Esophagus squamous epithelium (tissue), 4 donors: ENCODE measurements at regions not wholly inside any gene's neighbourhood (a gene's known extent, or its start where the extent isn't known, plus 50 kb on each side); places are given as distances from the start of the nearest gene placed in this dataset.

ENCODE experiments used
- POLR2A ChIP-seq, 4 donors: fragments of 450-650 bp; IDR thresholded peaks; one replicate each; pipeline ENCODE4 v1.6.1; 2017; ENCODE audit warnings: antibody characterized with exemption in 4 of 4, mild to moderate bottlenecking in 4 of 4, moderate library complexity in 3 of 4
- TF ChIP-seq, protein P1 (sequence below), 6 experiments: fragments of 450-650 bp in 4 of 6; fragments of 200-600 bp in 2 of 6; sonication (generic) in 2 of 6; IDR thresholded peaks; one replicate each; pipeline ENCODE4 v1.5.1; 2016 to 2019; ENCODE audit warnings: antibody characterized with exemption in 6 of 6, mild to moderate bottlenecking in 4 of 6, moderate library complexity in 4 of 6

GRCh38 chr20:55269913-55270312 lies 735.4 kb downstream of the CBLN4 start:
- TF ChIP-seq, protein P1, sequence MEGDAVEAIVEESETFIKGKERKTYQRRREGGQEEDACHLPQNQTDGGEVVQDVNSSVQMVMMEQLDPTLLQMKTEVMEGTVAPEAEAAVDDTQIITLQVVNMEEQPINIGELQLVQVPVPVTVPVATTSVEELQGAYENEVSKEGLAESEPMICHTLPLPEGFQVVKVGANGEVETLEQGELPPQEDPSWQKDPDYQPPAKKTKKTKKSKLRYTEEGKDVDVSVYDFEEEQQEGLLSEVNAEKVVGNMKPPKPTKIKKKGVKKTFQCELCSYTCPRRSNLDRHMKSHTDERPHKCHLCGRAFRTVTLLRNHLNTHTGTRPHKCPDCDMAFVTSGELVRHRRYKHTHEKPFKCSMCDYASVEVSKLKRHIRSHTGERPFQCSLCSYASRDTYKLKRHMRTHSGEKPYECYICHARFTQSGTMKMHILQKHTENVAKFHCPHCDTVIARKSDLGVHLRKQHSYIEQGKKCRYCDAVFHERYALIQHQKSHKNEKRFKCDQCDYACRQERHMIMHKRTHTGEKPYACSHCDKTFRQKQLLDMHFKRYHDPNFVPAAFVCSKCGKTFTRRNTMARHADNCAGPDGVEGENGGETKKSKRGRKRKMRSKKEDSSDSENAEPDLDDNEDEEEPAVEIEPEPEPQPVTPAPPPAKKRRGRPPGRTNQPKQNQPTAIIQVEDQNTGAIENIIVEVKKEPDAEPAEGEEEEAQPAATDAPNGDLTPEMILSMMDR (IDR thresholded peaks at IDR 0.05), result no peak
- TF ChIP-seq POLR2A (IDR thresholded peaks at IDR 0.05), result no peak
